ENCODE measurements at regions not wholly inside any gene's neighbourhood (a gene's known extent, or its start where the extent isn't known, plus 50 kb on each side); places are given as distances from the start of the nearest gene placed in this dataset.
"Not testable (repeated sequence)": the region's sequence is repeated elsewhere in the genome, so short reads cannot be mapped to it uniquely, and the experiment has no call there.

- no peaks in the 10 kb centered on the region for H3K27me3 ChIP-seq (ENCODE audit: control insufficient read depth in 1 of 2, insufficient read depth in 2 of 2, low read length in 1 of 2)
- DNase-seq, result no peak
- H3K27ac ChIP-seq (ENCODE audit: low read depth in 1 of 2, low read length in 2 of 2), result no peak overlapping the region
- H3K36me3 ChIP-seq (ENCODE audit: control insufficient read depth in 1 of 2, insufficient read depth in 2 of 2, low read length in 1 of 2), result no peaks in the 10 kb centered on the region
- no peak overlapping the region for H3K4me3 ChIP-seq (ENCODE audit: low read length in 2 of 2)
- no peaks in the 10 kb centered on the region for H3K9me3 ChIP-seq (ENCODE audit: control insufficient read depth, low read length)
- H3K4me1 ChIP-seq (ENCODE audit: control insufficient read depth in 1 of 2, insufficient read depth in 2 of 2, low read length in 2 of 2), result no peaks in the 10 kb centered on the region
- no peak for ATAC-seq (ENCODE audit: low FRiP score)
- intact Hi-C loops (cut with DNase I), result no loop called here
- 77 to 81% methylated on average over 2 of the region's 2 CpGs for WGBS, 2 donors
These were observed 299.6 kb downstream of the PAX3 start for GRCh38 chr2:221999166-221999565.

- no peaks in the 10 kb centered on the region for H3K27me3 ChIP-seq (ENCODE audit: control insufficient read depth in 1 of 2, insufficient read depth in 2 of 2, low read length in 1 of 2)
- 50 to 54% methylated on average over 1 of the region's 1 CpG for WGBS, 2 donors
- H3K36me3 ChIP-seq (ENCODE audit: control insufficient read depth in 1 of 2, insufficient read depth in 2 of 2, low read length in 1 of 2), result no peaks in the 10 kb centered on the region
- no peak overlapping the region for H3K4me3 ChIP-seq (ENCODE audit: low read length in 2 of 2)
- intact Hi-C loops (cut with DNase I), result no loop called here
- H3K27ac ChIP-seq (ENCODE audit: low read depth in 1 of 2, low read length in 2 of 2), result no peak overlapping the region
- DNase-seq, result no peak
- H3K4me1 ChIP-seq (ENCODE audit: control insufficient read depth in 1 of 2, insufficient read depth in 2 of 2, low read length in 2 of 2), result no peaks in the 10 kb centered on the region
- ATAC-seq (ENCODE audit: low FRiP score), result no peak
- no peaks in the 10 kb centered on the region for H3K9me3 ChIP-seq (ENCODE audit: control insufficient read depth, low read length)
These were observed 301.1 kb downstream of the PAX3 start for GRCh38 chr2:221997683-221998082.

GRCh38 chr2:221997100-221997499, 301.7 kb downstream of the PAX3 start:
- no peaks in the 10 kb centered on the region for H3K36me3 ChIP-seq (ENCODE audit: control insufficient read depth in 1 of 2, insufficient read depth in 2 of 2, low read length in 1 of 2)
- no peaks in the 10 kb centered on the region for H3K4me1 ChIP-seq (ENCODE audit: control insufficient read depth in 1 of 2, insufficient read depth in 2 of 2, low read length in 2 of 2)
- ATAC-seq (ENCODE audit: low FRiP score), result no peak
- DNase-seq, result no peak
- intact Hi-C loops (cut with DNase I), result no loop called here
- H3K4me3 ChIP-seq (ENCODE audit: low read length in 2 of 2), result no peak overlapping the region
- WGBS, 2 donors, result 28 to 42% methylated on average over 3 of the region's 3 CpGs
- H3K27ac ChIP-seq (ENCODE audit: low read depth in 1 of 2, low read length in 2 of 2), result no peak overlapping the region
- no peaks in the 10 kb centered on the region for H3K27me3 ChIP-seq (ENCODE audit: control insufficient read depth in 1 of 2, insufficient read depth in 2 of 2, low read length in 1 of 2)
- no peaks in the 10 kb centered on the region for H3K9me3 ChIP-seq (ENCODE audit: control insufficient read depth, low read length)

DNA sequence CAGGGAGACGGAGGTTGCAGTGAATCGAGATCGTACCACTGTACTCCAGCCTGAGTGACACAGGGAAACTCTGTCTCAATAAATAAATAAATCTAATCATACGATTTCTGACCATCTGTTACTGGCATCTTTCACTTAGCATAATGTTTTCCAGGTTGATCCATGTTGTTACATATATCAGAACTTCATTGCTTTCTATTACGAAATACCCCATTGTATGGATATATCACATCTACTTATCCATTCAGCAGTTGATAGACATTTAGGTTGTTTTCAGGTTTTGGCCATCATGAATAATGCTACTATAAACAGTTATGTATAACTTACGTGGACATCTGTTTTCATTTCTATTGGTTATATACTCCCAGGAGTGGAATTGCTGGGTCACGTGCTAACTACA, 303.9 kb downstream of the PAX3 start:
- Histone ChIP-seq H3K4me3 (ENCODE audit: low read length in 2 of 2) (no peak overlapping the region), H3K36me3 (ENCODE audit: control insufficient read depth in 1 of 2, insufficient read depth in 2 of 2, low read length in 1 of 2) (no peaks in the 10 kb centered on the region), H3K27ac (ENCODE audit: low read depth in 1 of 2, low read length in 2 of 2) (no peak overlapping the region), H3K27me3 (ENCODE audit: control insufficient read depth in 1 of 2, insufficient read depth in 2 of 2, low read length in 1 of 2) (no peaks in the 10 kb centered on the region), H3K9me3 (ENCODE audit: control insufficient read depth, low read length) (no peaks in the 10 kb centered on the region), H3K4me1 (ENCODE audit: control insufficient read depth in 1 of 2, insufficient read depth in 2 of 2, low read length in 2 of 2) (peaks cover 0 to 1% of the 10 kb centered on the region in 2 donors)
- no peak for DNase-seq
- 86 to 88% methylated on average over 7 of the region's 7 CpGs for WGBS, 2 donors
- intact Hi-C loops (cut with DNase I), result no loop called here
- ATAC-seq (ENCODE audit: low FRiP score), result no peak

- intact Hi-C loops (cut with DNase I); ATAC-seq (ENCODE audit: low FRiP score); H3K4me3 ChIP-seq (ENCODE audit: low read length in 2 of 2); DNase-seq; H3K4me1 ChIP-seq (ENCODE audit: control insufficient read depth in 1 of 2, insufficient read depth in 2 of 2, low read length in 2 of 2); H3K9me3 ChIP-seq (ENCODE audit: control insufficient read depth, low read length); H3K27ac ChIP-seq (ENCODE audit: low read depth in 1 of 2, low read length in 2 of 2); H3K36me3 ChIP-seq (ENCODE audit: control insufficient read depth in 1 of 2, insufficient read depth in 2 of 2, low read length in 1 of 2); H3K27me3 ChIP-seq (ENCODE audit: control insufficient read depth in 1 of 2, insufficient read depth in 2 of 2, low read length in 1 of 2): not testable (repeated sequence)
- 74 to 82% methylated on average over 6 to 13 of the region's 13 CpGs for WGBS, 2 donors
These were observed 314.4 kb downstream of the PAX3 start for GRCh38 chr2:221984376-221984775.

DNA sequence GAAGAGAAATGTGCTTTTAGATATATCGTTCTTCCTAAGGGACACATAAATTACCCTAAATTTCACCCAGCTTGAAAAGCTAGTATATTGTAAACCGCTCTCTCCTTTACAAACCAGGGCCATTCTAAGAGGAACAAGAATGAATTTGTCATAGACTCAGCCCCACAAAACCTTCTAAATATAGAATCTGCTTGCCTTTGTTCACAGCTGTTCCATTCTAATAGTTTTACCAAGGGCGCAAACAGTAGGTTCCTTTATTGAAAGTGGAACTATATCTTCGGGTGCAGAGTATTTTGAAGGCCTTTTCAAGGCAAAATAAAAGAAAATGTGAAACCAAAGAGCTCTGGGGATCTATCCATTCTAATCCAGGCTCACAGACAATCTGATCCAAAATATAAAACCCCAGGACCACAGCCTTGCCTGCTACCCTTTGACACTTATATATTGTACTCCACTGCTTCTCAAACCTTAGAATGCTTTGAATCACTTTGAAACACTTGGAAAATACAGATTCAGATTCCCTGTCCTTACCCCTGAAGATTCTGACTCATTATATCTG, 316.8 kb downstream of the PAX3 start:
- H3K27ac ChIP-seq (ENCODE audit: low read depth in 1 of 2, low read length in 2 of 2), result no peak overlapping the region
- no peaks in the 10 kb centered on the region for H3K27me3 ChIP-seq (ENCODE audit: control insufficient read depth in 1 of 2, insufficient read depth in 2 of 2, low read length in 1 of 2)
- H3K9me3 ChIP-seq (ENCODE audit: control insufficient read depth, low read length), result peaks cover 2% of the 10 kb centered on the region
- ATAC-seq (ENCODE audit: low FRiP score) (no peak), DNase-seq (no peak)
- no peaks in the 10 kb centered on the region for H3K4me1 ChIP-seq (ENCODE audit: control insufficient read depth in 1 of 2, insufficient read depth in 2 of 2, low read length in 2 of 2)
- WGBS, 2 donors, result 45 to 58% methylated on average over 4 of the region's 4 CpGs
- H3K4me3 ChIP-seq (ENCODE audit: low read length in 2 of 2), result no peak overlapping the region
- H3K36me3 ChIP-seq (ENCODE audit: control insufficient read depth in 1 of 2, insufficient read depth in 2 of 2, low read length in 1 of 2), result no peaks in the 10 kb centered on the region
- intact Hi-C loops (cut with DNase I), result no loop called here

GRCh38 chr2:221975151-221975550, 323.6 kb downstream of the PAX3 start:
- no peaks in the 10 kb centered on the region for H3K27me3 ChIP-seq (ENCODE audit: control insufficient read depth in 1 of 2, insufficient read depth in 2 of 2, low read length in 1 of 2)
- DNase-seq, result no peak
- no peaks in the 10 kb centered on the region for H3K4me1 ChIP-seq (ENCODE audit: control insufficient read depth in 1 of 2, insufficient read depth in 2 of 2, low read length in 2 of 2)
- intact Hi-C loops (cut with DNase I), result no loop called here
- H3K27ac ChIP-seq (ENCODE audit: low read depth in 1 of 2, low read length in 2 of 2), result no peak overlapping the region
- 81 to 86% methylated on average over 2 of the region's 2 CpGs for WGBS, 2 donors
- H3K4me3 ChIP-seq (ENCODE audit: low read length in 2 of 2), result no peak overlapping the region
- peaks cover 2% of the 10 kb centered on the region for H3K9me3 ChIP-seq (ENCODE audit: control insufficient read depth, low read length)
- ATAC-seq (ENCODE audit: low FRiP score), result no peak
- H3K36me3 ChIP-seq (ENCODE audit: control insufficient read depth in 1 of 2, insufficient read depth in 2 of 2, low read length in 1 of 2), result no peaks in the 10 kb centered on the region

- Histone ChIP-seq H3K4me1 (ENCODE audit: control insufficient read depth in 1 of 2, insufficient read depth in 2 of 2, low read length in 2 of 2) (no peaks in the 10 kb centered on the region), H3K9me3 (ENCODE audit: control insufficient read depth, low read length) (peaks cover 2% of the 10 kb centered on the region), H3K27me3 (ENCODE audit: control insufficient read depth in 1 of 2, insufficient read depth in 2 of 2, low read length in 1 of 2) (no peaks in the 10 kb centered on the region), H3K4me3 (ENCODE audit: low read length in 2 of 2) (no peak overlapping the region), H3K27ac (ENCODE audit: low read depth in 1 of 2, low read length in 2 of 2) (no peak overlapping the region), H3K36me3 (ENCODE audit: control insufficient read depth in 1 of 2, insufficient read depth in 2 of 2, low read length in 1 of 2) (no peaks in the 10 kb centered on the region)
- DNase-seq, result no peak
- WGBS, 2 donors, result 92 to 95% methylated on average over 2 of the region's 2 CpGs
- intact Hi-C loops (cut with DNase I), result no loop called here
- ATAC-seq (ENCODE audit: low FRiP score), result no peak
These were observed 324.9 kb downstream of the PAX3 start for GRCh38 chr2:221973902-221974301.

DNA sequence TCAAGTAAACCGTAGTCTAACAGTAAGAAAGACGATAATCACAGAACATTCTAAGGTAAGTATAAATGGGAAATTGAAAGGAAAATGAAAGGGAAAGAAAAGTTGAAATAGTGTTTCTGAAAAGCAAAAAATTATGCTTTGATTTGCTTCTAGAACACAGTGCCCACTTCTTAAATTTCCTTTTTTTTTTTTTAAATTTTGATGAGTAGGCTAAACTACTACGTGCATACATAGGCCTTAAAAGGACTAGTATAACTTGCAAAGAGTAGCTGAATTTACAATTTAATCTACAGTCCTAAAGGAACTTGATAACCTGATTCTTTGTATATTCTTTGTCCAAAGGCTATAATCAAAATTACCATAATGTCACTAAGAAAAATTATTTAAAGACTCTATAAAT, 325.3 kb downstream of the PAX3 start:
- ATAC-seq (ENCODE audit: low FRiP score) (no peak), DNase-seq (no peak)
- H3K27ac ChIP-seq (ENCODE audit: low read depth in 1 of 2, low read length in 2 of 2), result no peak overlapping the region
- 95 to 97% methylated on average over 3 of the region's 3 CpGs for WGBS, 2 donors
- no peak overlapping the region for H3K4me3 ChIP-seq (ENCODE audit: low read length in 2 of 2)
- H3K27me3 ChIP-seq (ENCODE audit: control insufficient read depth in 1 of 2, insufficient read depth in 2 of 2, low read length in 1 of 2), result no peaks in the 10 kb centered on the region
- H3K36me3 ChIP-seq (ENCODE audit: control insufficient read depth in 1 of 2, insufficient read depth in 2 of 2, low read length in 1 of 2), result no peaks in the 10 kb centered on the region
- intact Hi-C loops (cut with DNase I), result no loop called here
- no peaks in the 10 kb centered on the region for H3K4me1 ChIP-seq (ENCODE audit: control insufficient read depth in 1 of 2, insufficient read depth in 2 of 2, low read length in 2 of 2)
- H3K9me3 ChIP-seq (ENCODE audit: control insufficient read depth, low read length), result peaks cover 2% of the 10 kb centered on the region
